H9 (cell line): ENCODE measurements at regions not wholly inside any gene's neighbourhood (a gene's known extent, or its start where the extent isn't known, plus 50 kb on each side); places are given as distances from the start of the nearest gene placed in this dataset.

Source experiments
- DNase-seq: peaks from one replicate; pipeline ENCODE4 v3.0.0-alpha.2; 2017
- H2AFZ ChIP-seq: one replicate; pipeline ENCODE4 v1.6.1; 2013; ENCODE audit warnings: mild to moderate bottlenecking, low read length, control low read depth, moderate library complexity
- H2AK5ac ChIP-seq: 2 replicates; pipeline ENCODE4 v1.6.1; 2013; ENCODE audit warnings: low read length, control low read depth, mixed read lengths; ENCODE audit not compliant: insufficient read length
- H2BK120ac ChIP-seq: one replicate; pipeline ENCODE4 v1.6.1; 2013; ENCODE audit warnings: low read depth, mild to moderate bottlenecking, low read length, control low read depth, inconsistent platforms; ENCODE audit not compliant: poor library complexity, severe bottlenecking
- H2BK12ac ChIP-seq: 2 replicates; pipeline ENCODE4 v1.6.1; 2013; ENCODE audit warnings: low read length, control low read depth, mixed read lengths, low read depth; ENCODE audit not compliant: insufficient read length
- H2BK15ac ChIP-seq: 2 replicates; pipeline ENCODE4 v1.6.1; 2013; ENCODE audit warnings: low read depth, low read length, control low read depth
- H2BK20ac ChIP-seq: one replicate; pipeline ENCODE4 v1.6.1; 2013; ENCODE audit warnings: low read depth, mild to moderate bottlenecking, low read length, control low read depth, inconsistent platforms; ENCODE audit not compliant: poor library complexity, severe bottlenecking
- H2BK5ac ChIP-seq: 2 replicates; pipeline ENCODE4 v1.6.1; 2013; ENCODE audit warnings: low read length, control low read depth, mixed read lengths; ENCODE audit not compliant: insufficient read length
- H3K14ac ChIP-seq: 2 replicates; pipeline ENCODE4 v1.6.1; 2013; ENCODE audit warnings: low read length, control low read depth; ENCODE audit not compliant: insufficient read depth
- H3K18ac ChIP-seq: 2 replicates; pipeline ENCODE4 v1.6.1; 2013; ENCODE audit warnings: low read depth, mild to moderate bottlenecking, mixed read lengths, low read length, control low read depth; ENCODE audit not compliant: insufficient read length
- H3K23ac ChIP-seq: 2 replicates; pipeline ENCODE4 v1.6.1; 2013; ENCODE audit warnings: low read length, control low read depth, mixed read lengths, low read depth; ENCODE audit not compliant: insufficient read length
- H3K23me2 ChIP-seq: 2 replicates; pipeline ENCODE4 v1.6.1; 2013; ENCODE audit warnings: low read depth, mild to moderate bottlenecking, mixed read lengths, low read length, control low read depth; ENCODE audit not compliant: insufficient read length, poor library complexity, severe bottlenecking
- H3K27ac ChIP-seq: 2 replicates; pipeline ENCODE4 v1.5.1; 2013; ENCODE audit warnings: low read length, control low read depth, mixed read lengths, low read depth; ENCODE audit not compliant: insufficient read length
- H3K27me3 ChIP-seq: 2 replicates; pipeline ENCODE4 v1.6.1; 2013; ENCODE audit warnings: low read length, control low read depth, inconsistent platforms; ENCODE audit not compliant: insufficient read depth
- H3K4ac ChIP-seq: 2 replicates; pipeline ENCODE4 v1.6.1; 2013; ENCODE audit warnings: low read depth, mild to moderate bottlenecking, control low read depth, inconsistent platforms, low read length, moderate library complexity
- H3K4me1 ChIP-seq: 2 replicates; pipeline ENCODE4 v1.6.1; 2013; ENCODE audit warnings: low read length, control low read depth, inconsistent platforms; ENCODE audit not compliant: insufficient read depth
- H3K4me2 ChIP-seq: 2 replicates; pipeline ENCODE4 v1.6.1; 2013; ENCODE audit warnings: low read length, control low read depth, mixed read lengths; ENCODE audit not compliant: insufficient read length, insufficient read depth
- H3K56ac ChIP-seq: 2 replicates; pipeline ENCODE4 v1.6.1; 2013; ENCODE audit warnings: low read depth, mild to moderate bottlenecking, mixed read lengths, low read length, control low read depth; ENCODE audit not compliant: insufficient read length
- H3K79me1 ChIP-seq: 2 replicates; pipeline ENCODE4 v1.6.1; 2013; ENCODE audit warnings: low read depth, mild to moderate bottlenecking, moderate library complexity, low read length, control low read depth, inconsistent platforms; ENCODE audit not compliant: insufficient read depth, poor library complexity, severe bottlenecking
- H3K79me2 ChIP-seq: 2 replicates; pipeline ENCODE4 v1.6.1; 2013; ENCODE audit warnings: low read length, control low read depth, inconsistent platforms; ENCODE audit not compliant: insufficient read depth
- H3K9ac ChIP-seq: 2 replicates; pipeline ENCODE4 v1.6.1; 2013; ENCODE audit warnings: low read length, control low read depth, mixed read lengths; ENCODE audit not compliant: insufficient read length; ENCODE audit errors: extremely low read depth
- H3K9me3 ChIP-seq: one replicate; pipeline ENCODE4 v1.6.1; 2013; ENCODE audit warnings: low read depth, low read length, inconsistent platforms; ENCODE audit not compliant: control insufficient read depth
- H3T11ph ChIP-seq: one replicate; pipeline ENCODE4 v1.6.1; 2013; ENCODE audit warnings: mild to moderate bottlenecking, low read length, control low read depth, inconsistent platforms
- H4K20me1 ChIP-seq: one replicate; pipeline ENCODE4 v1.6.1; 2013; ENCODE audit not compliant: control insufficient read depth, insufficient read length, insufficient read depth
- H4K5ac ChIP-seq: 2 replicates; pipeline ENCODE4 v1.6.1; 2013; ENCODE audit warnings: low read depth, mild to moderate bottlenecking, mixed read lengths, low read length, control low read depth; ENCODE audit not compliant: insufficient read length
- H4K8ac ChIP-seq: replicated peaks from 2 replicates; pipeline ENCODE4 v1.6.1; 2013; ENCODE audit warnings: low read length, control low read depth, mixed read lengths, low read depth; ENCODE audit not compliant: insufficient read length
- H4K91ac ChIP-seq: 2 replicates; pipeline ENCODE4 v1.6.1; 2013; ENCODE audit warnings: low read depth, mild to moderate bottlenecking, moderate library complexity, mixed read lengths, low read length, control low read depth; ENCODE audit not compliant: insufficient read length
- H3K27ac Mint-ChIP-seq, 3 experiments: 2 replicates in 2 of 3; 3 replicates in 1 of 3; pipeline ENCODE4 v1.8.0; 2020 to 2021; ENCODE audit warnings: mixed read lengths in 3 of 3, mild to moderate bottlenecking in 1 of 3, moderate library complexity in 1 of 3
- H3K27me3 Mint-ChIP-seq: 2 replicates; pipeline ENCODE4 v1.8.0; 2021; ENCODE audit warnings: low read depth, mild to moderate bottlenecking, moderate library complexity, mixed read lengths
- H3K36me3 Mint-ChIP-seq, 3 experiments: 2 replicates in 2 of 3; 3 replicates in 1 of 3; pipeline ENCODE4 v1.8.0; 2020 to 2021; ENCODE audit warnings: low read depth in 3 of 3, mixed read lengths in 3 of 3; ENCODE audit not compliant: insufficient read depth in 1 of 3
- H3K4me1 Mint-ChIP-seq, 2 experiments: 2 replicates each; pipeline ENCODE4 v1.8.0; 2020; ENCODE audit warnings: mixed read lengths in 2 of 2
- H3K4me3 Mint-ChIP-seq, 2 experiments: 2 replicates in 1 of 2; 3 replicates in 1 of 2; pipeline ENCODE4 v1.8.0; 2020 to 2021; ENCODE audit warnings: mild to moderate bottlenecking in 2 of 2, mixed read lengths in 2 of 2, moderate library complexity in 1 of 2
- H3K9me3 Mint-ChIP-seq, 2 experiments: 2 replicates in 1 of 2; 3 replicates in 1 of 2; pipeline ENCODE4 v1.8.0; 2020; ENCODE audit warnings: mild to moderate bottlenecking in 2 of 2, mixed read lengths in 2 of 2, moderate library complexity in 1 of 2
- CTCF ChIP-seq: fragments of 200-600 bp; sonication (generic); conservative IDR thresholded peaks from 3 replicates; pipeline ENCODE4 v1.8.0; 2021; ENCODE audit warnings: antibody characterized with exemption, mild to moderate bottlenecking

GRCh38 chr12:27879708-27880107 is 92.8 kb downstream of the PTHLH start:
- H3K23me2 ChIP-seq, result no peaks in the 10 kb centered on the region
- no peak overlapping the region for H3K4me2 ChIP-seq
- H2BK12ac ChIP-seq, result no peak overlapping the region
- no peak overlapping the region for H2BK120ac ChIP-seq
- no peak overlapping the region for H3K23ac ChIP-seq
- no peak overlapping the region for H4K8ac ChIP-seq
- no peak overlapping the region for H2BK15ac ChIP-seq
- H3K4ac ChIP-seq, result no peak overlapping the region
- no peak for DNase-seq
- no peak overlapping the region for H3K27ac ChIP-seq
- no peaks in the 10 kb centered on the region for H4K20me1 ChIP-seq
- no peak overlapping the region for H3K14ac ChIP-seq
- no peak overlapping the region for H3K18ac ChIP-seq
- H2BK20ac ChIP-seq, result no peak overlapping the region
- no peaks in the 10 kb centered on the region for H3K27me3 Mint-ChIP-seq
- H3K36me3 Mint-ChIP-seq, result peaks cover 1 to 3% (median 2%) of the 10 kb centered on the region in 3 experiments; a peak in 5 of 7 replicates
- no peak overlapping the region for H4K91ac ChIP-seq
- H3K9me3 ChIP-seq, result no peaks in the 10 kb centered on the region
- no peak overlapping the region for H3K9ac ChIP-seq
- H2BK5ac ChIP-seq, result no peak overlapping the region
- no peak for TF ChIP-seq CTCF
- H3K4me1 Mint-ChIP-seq, result no peaks in the 10 kb centered on the region
- no peak overlapping the region for H3T11ph ChIP-seq
- H3K27me3 ChIP-seq, result no peaks in the 10 kb centered on the region
- no peaks in the 10 kb centered on the region for H3K79me1 ChIP-seq
- H3K4me3 Mint-ChIP-seq, result no peak overlapping the region
- H3K79me2 ChIP-seq, result no peaks in the 10 kb centered on the region
- H4K5ac ChIP-seq, result no peak overlapping the region
- no peak overlapping the region for H2AK5ac ChIP-seq
- no peak overlapping the region for H2AFZ ChIP-seq
- H3K4me1 ChIP-seq, result no peaks in the 10 kb centered on the region
- H3K9me3 Mint-ChIP-seq, result peaks cover 7 to 8% of the 10 kb centered on the region in 2 experiments
- no peak overlapping the region for H3K56ac ChIP-seq
- no peak overlapping the region for H3K27ac Mint-ChIP-seq
